ENCODE measurements at regions not wholly inside any gene's neighbourhood (a gene's known extent, or its start where the extent isn't known, plus 50 kb on each side); places are given as distances from the start of the nearest gene placed in this dataset.
"Not testable (repeated sequence)": the region's sequence is repeated elsewhere in the genome, so short reads cannot be mapped to it uniquely, and the experiment has no call there.

DNA sequence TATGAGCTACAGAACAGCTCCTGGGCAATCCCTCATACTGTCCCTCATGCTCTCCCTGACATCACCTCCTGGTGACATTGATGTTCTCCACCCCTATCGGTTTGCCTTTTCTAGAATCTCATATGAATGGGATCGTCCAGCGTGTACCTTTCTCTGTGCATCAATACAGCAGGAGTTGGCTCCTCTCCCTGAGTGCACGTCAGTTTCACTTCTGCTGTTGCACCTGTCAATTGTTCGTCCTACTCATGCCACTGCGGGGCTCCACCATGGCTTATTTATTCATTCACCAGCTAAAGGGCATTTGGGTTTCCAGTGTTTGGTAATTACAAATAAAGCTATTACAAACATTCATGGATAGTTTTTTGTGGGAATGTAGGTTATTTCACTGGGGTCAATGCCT, 269.1 kb upstream of the ZFP42 start:
- no peaks in the 10 kb centered on the region for H3K36me3 ChIP-seq (replicated peaks in 1 of 2)
- no peaks in the 10 kb centered on the region for H3K4me1 ChIP-seq (replicated peaks in 1 of 2)
- no peaks in the 10 kb centered on the region for H3K9me3 ChIP-seq (replicated peaks in 1 of 3)
- 86 to 95% (median 90%) methylated on average over 6 of the region's 6 CpGs for WGBS, 4 donors
- no peaks in the 10 kb centered on the region for H3K27me3 ChIP-seq
- H3K27ac ChIP-seq: no peak overlapping the region
- no peak for DNase-seq
- intact Hi-C loops (cut with DNase I): no loop called here
- TF ChIP-seq POLR2A (IDR thresholded peaks at IDR 0.05): no peak
- TF ChIP-seq, protein P1, sequence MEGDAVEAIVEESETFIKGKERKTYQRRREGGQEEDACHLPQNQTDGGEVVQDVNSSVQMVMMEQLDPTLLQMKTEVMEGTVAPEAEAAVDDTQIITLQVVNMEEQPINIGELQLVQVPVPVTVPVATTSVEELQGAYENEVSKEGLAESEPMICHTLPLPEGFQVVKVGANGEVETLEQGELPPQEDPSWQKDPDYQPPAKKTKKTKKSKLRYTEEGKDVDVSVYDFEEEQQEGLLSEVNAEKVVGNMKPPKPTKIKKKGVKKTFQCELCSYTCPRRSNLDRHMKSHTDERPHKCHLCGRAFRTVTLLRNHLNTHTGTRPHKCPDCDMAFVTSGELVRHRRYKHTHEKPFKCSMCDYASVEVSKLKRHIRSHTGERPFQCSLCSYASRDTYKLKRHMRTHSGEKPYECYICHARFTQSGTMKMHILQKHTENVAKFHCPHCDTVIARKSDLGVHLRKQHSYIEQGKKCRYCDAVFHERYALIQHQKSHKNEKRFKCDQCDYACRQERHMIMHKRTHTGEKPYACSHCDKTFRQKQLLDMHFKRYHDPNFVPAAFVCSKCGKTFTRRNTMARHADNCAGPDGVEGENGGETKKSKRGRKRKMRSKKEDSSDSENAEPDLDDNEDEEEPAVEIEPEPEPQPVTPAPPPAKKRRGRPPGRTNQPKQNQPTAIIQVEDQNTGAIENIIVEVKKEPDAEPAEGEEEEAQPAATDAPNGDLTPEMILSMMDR (IDR thresholded peaks at IDR 0.05): no peak
- no peak overlapping the region for H3K4me3 ChIP-seq

DNA sequence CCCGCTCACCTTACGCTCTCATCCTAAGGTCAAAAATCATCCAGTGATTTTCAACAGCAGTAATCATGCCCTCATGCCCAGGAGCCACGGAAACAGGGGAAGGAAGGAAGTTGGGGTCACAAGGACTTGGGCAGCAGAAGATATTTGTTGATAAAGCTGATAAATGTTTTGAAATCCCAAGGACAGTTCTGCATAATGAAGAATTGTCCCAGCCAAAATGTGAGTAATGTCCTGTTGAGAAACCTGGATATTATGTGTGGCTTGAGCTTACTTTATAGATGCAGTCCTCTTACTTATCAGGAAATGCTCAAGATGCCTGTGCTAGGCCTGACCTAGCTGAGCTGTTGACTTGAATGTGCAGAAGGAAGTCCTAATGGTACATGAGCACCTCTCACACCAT, 263.0 kb upstream of the ZFP42 start:
- Histone ChIP-seq H3K4me3 (no peak overlapping the region), H3K27ac (no peak overlapping the region), H3K27me3 (no peaks in the 10 kb centered on the region), H3K4me1 (replicated peaks in 1 of 2) (no peaks in the 10 kb centered on the region), H3K9me3 (replicated peaks in 1 of 3) (no peaks in the 10 kb centered on the region), H3K36me3 (replicated peaks in 1 of 2) (no peaks in the 10 kb centered on the region)
- intact Hi-C loops (cut with DNase I): no loop called here
- 50 to 55% (median 52%) methylated on average over 3 of the region's 3 CpGs for WGBS, 4 donors
- TF ChIP-seq, protein P1 (IDR thresholded peaks at IDR 0.05): no peak
- TF ChIP-seq POLR2A (IDR thresholded peaks at IDR 0.05): no peak
- no peak for DNase-seq

DNA sequence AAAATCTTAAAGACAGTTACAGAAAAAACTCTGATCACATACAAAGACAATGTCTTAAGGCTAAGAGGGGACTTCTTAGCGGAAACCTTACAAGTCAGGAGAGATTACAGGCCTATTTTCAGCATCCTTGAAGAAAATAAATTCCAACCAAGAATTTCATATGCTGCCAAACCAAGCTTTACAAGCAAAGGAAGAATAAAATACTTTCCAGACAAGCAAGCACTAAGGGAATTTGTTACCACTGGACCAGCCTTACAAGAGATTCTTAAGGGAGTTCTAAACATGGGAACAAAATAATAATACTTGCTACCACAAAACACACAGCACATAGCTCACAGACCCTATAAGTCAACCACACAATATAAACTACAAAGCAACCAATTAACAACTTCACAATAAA, 255.8 kb upstream of the ZFP42 start:
- DNase-seq: no peak
- no peak overlapping the region for H3K4me3 ChIP-seq
- H3K4me1 ChIP-seq (replicated peaks in 1 of 2): no peaks in the 10 kb centered on the region
- H3K9me3 ChIP-seq (replicated peaks in 1 of 3): no peaks in the 10 kb centered on the region
- TF ChIP-seq, protein P1 (IDR thresholded peaks at IDR 0.05): no peak
- TF ChIP-seq POLR2A (IDR thresholded peaks at IDR 0.05): no peak
- H3K27me3 ChIP-seq: no peaks in the 10 kb centered on the region
- no peak overlapping the region for H3K27ac ChIP-seq
- H3K36me3 ChIP-seq (replicated peaks in 1 of 2): no peaks in the 10 kb centered on the region
- 85 to 100% (median 88%) methylated on average over 1 of the region's 1 CpG for WGBS, 4 donors
- intact Hi-C loops (cut with DNase I): no loop called here

DNA sequence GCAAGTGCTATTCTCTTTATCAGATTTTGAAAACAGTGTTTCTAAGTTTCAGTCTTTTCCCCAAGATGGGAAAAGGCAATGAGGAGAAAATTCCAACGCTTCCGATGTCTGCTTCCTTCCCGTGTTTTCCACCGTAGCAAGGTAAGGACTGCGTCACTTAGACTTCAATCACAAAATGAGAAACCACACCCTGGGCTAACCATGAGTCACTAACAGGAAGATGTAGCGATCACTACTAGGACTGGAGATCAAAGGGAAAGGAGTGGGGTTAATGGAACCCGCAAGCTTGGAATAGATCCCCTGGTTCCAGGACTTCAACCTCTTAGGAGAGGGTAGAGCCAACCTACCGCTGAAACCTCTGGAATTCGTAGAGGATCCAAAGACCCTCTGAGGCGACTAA, 250.7 kb upstream of the ZFP42 start:
- no peak overlapping the region for H3K27ac ChIP-seq
- H3K4me3 ChIP-seq: no peak overlapping the region
- H3K36me3 ChIP-seq (replicated peaks in 1 of 2): no peaks in the 10 kb centered on the region
- 89 to 94% (median 93%) methylated on average over 10 of the region's 10 CpGs for WGBS, 4 donors
- DNase-seq: no peak
- H3K4me1 ChIP-seq (replicated peaks in 1 of 2): no peaks in the 10 kb centered on the region
- no peaks in the 10 kb centered on the region for H3K9me3 ChIP-seq (replicated peaks in 1 of 3)
- intact Hi-C loops (cut with DNase I): no loop called here
- H3K27me3 ChIP-seq: no peaks in the 10 kb centered on the region
- TF ChIP-seq, protein P1 (IDR thresholded peaks at IDR 0.05): no peak
- no peak for TF ChIP-seq POLR2A (IDR thresholded peaks at IDR 0.05)

DNA sequence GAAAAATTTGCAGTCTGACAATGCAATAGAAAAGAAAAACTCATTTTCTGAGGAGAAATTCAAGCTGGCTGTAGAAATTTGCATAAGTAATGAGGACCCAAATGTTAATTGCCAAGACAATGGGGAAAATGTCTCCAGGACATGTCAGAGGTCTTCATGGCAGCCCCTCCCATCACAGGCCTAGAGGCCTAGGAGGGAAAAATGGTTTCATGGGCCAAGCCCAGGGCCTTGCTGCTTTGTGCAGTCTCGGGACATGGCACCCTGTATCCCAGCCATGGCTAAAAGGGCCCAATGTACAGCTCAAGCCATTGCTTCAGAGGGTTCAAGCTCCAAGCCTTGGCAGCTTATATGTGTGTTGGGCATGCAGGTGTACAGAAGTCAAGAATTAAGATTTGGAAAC, 244.9 kb upstream of the ZFP42 start:
- H3K4me1 ChIP-seq (replicated peaks in 1 of 2); H3K27me3 ChIP-seq; H3K36me3 ChIP-seq (replicated peaks in 1 of 2); H3K4me3 ChIP-seq; intact Hi-C loops (cut with DNase I); DNase-seq; H3K27ac ChIP-seq; H3K9me3 ChIP-seq (replicated peaks in 1 of 3): not testable (repeated sequence)
- WGBS, 4 donors: 76 to 91% (median 84%) methylated on average over 1 of the region's 1 CpG
